ENCODE measurements at regions not wholly inside any gene's neighbourhood (a gene's known extent, or its start where the extent isn't known, plus 50 kb on each side); places are given as distances from the start of the nearest gene placed in this dataset.

DNA sequence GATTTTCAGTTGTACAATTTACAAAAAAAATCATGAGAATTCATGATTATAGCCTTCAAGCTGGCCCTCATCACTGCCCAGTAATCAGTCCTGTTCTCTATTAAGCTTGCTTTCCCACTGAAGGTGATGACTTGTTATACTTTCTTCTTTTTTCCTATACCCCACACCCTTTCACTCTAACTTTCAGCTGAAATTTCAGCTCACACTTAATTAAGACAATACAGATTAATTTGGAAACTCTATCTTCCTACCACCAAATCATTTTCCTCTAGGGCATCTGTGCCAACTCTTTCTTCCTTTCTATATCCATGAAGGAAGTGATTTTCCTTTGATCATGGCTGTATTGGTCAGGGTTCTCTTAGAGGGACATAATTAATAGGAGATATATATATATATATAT is 449.9 kb downstream of the CD109 start:
- no peak for DNase-seq

- no peak for DNase-seq
These were observed 441.9 kb downstream of the CD109 start for GRCh38 chr6:74137911-74138310.

GRCh38 chr6:74134327-74134726 is 438.3 kb downstream of the CD109 start:
- no peak for DNase-seq

DNA sequence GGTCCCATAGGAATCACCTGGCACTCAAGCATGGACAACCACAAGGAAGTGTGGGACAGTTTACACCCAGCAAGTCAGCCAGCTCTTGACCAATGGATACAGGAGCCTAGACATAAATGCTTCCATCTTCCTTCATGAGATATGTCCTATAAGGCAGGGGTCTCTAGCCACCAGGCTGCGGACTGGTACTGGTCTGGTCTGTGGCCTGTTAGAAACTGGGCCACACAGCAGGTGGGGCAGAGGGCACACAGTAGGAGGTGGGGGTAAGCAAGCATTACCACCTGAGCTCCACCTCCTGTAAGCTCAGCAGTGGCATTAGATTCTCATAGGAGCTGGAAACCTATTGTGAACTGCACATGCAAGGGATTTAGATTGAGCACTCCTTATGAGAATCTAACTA is 437.1 kb downstream of the CD109 start:
- DNase-seq: no peak

GRCh38 chr6:74130641-74131040 is 434.6 kb downstream of the CD109 start:
- no peak for DNase-seq

DNA sequence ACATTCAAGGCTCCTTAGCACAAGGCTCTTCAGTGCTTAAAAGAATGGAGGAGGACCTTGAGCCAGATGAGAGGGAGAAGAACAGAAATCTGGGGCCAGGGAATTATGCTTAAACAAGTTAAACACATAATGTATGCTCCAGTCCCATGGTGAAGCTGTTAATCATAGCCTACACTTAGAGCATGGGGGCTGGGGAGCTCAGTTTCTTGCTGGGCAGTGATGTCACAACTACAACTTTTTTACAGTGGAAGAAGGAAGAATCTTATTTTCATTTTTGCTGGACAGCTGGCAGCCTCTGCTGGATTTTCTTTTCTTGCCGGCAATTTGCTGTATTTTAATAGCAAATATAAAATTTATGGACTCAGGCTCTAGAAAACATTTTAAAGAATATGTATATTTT is 432.5 kb downstream of the CD109 start:
- DNase-seq: peak; percentile 51

DNA sequence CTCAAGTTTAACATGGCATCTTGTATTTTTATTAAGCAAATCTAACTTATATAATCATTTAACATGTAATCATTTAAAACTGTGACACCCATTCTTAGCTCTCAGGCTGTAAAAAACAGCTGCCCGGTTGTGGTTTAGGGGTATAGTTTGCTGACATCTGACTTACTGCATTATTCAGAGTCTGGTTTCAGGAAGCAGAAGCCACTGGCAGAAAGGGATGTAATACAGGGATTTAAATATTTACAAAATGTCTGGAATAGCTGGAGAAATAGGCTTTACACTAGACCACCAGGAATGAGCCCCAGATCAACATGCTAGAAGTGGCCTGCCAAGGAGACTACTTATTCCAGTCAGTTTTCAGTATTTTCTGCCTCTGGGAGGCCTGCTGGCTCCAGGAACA is 421.1 kb downstream of the CD109 start:
- no peak for DNase-seq

DNA sequence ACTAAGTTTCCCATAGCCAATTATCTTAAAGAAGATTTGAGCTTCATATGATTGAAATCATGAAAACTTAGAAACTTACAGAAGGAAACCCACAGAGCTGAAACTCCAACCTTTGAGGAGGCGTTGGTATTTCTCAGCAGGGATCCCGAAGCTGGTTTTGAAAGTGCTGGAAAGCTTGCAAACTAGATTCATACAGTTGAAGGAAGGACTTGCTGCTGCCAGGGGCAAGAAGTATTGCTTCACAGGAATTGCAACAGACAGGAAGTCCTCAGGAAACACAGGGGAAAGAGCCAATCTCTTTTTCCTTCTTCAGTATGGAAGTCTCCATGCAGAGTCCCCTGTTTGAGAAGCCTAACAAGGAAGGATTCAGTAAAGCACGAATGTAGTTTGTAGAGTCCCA is 419.7 kb downstream of the CD109 start:
- DNase-seq: no peak

DNA sequence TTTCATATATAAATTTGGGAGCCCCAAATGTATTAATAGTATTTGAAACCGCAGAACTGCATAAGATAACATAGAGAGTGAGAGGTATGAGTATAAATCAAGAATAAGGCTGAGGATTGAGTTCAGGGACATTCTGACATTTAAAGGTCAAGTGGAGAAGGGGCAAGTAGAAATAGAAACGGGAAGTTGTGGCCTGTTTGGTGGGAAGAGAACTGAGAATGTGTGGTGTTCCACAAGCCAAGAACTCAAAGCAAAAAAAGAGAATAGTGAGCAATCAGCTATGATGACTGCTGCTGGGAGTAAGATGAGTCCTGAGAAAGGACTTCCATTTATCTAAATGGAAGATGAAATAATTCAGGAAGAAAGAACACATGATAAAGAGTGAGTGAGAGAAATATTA is 418.4 kb downstream of the CD109 start:
- no peak for DNase-seq

DNA sequence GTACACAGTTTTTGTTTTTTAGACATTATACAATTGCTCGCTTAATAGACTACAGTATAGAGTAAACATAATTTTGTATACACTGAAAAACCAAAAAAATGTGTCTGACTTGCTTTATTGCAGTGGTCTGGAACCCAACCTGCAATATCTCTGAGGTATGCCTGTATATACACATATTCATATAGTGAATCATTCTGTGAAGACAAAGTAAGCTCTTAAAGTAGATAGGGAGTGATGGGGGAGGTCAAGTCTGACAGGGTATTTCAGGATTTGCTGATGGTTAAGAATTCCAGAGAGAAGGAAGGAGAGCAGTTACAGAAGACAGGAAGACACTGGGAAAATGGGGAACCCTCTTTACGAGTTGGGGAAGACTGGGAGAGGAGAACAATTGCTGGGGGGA is 417.9 kb downstream of the CD109 start:
- DNase-seq: no peak

DNA sequence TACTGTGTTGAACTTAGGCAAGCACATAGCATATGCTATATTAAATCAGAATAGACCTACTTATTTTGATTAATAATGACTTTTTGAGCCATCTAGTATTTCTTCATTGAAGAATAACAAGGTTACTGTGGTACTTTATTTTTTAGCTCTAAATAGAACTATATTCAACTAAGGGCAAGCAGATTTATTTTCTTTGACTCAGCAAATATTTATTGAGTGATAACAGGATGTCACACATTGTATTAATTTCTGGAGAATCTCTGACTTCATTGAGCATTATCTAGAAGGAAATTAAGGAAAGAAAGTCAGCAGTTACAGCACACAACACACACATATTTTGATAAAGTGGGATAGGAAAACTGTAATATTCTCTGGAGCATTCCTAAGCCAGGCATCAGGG is 407.4 kb downstream of the CD109 start:
- DNase-seq: no peak

GRCh38 chr6:74100719-74101287 is 404.8 kb downstream of the CD109 start:
- DNase-seq: no peak

DNA sequence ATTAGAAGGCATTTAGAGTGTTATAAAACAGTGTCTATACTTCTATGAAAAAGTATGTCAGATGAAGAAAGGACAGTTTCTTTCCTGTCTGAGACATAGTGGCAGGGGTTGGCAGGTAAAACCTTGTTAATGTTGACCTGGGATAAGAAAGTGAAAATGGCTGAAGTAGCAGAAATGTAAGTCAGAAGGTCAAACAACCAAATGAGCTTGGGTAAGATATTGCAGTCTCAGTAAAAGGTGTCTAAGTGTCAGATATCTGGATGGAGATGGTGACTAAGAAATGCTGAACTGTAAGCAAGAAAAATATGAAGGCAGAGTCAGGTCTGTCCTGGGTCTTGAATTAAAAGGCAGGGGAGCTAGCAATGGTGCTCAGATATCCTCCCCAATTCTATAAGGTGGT is 400.3 kb downstream of the CD109 start:
- DNase-seq: no peak

DNA sequence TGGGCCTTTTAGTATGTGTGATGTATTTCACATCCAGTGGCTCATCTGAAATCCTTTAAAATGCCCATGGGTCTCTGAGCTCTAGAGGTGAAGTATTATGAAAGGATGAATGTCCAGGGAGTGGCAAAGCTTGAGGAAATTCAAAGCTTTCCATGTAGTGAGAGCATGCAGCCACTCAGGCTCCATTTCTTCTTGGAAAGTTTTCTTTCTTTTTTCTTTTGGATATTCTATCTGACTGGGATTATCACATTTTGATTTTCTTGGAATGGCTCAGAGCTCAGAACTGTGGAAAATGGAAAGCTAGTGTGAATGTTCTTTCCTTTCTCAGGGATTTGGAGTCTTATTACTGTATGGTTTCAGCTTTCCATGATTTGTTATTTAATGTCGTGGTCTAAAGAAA is 397.4 kb downstream of the CD109 start:
- no peak for DNase-seq

GRCh38 chr6:74091794-74092157 is 395.8 kb downstream of the CD109 start:
- DNase-seq: no peak

GRCh38 chr6:74091136-74091793 is 395.3 kb downstream of the CD109 start:
- DNase-seq: peak; percentile 68

GRCh38 chr6:74087899-74088298 is 391.9 kb downstream of the CD109 start:
- DNase-seq: no peak

DNA sequence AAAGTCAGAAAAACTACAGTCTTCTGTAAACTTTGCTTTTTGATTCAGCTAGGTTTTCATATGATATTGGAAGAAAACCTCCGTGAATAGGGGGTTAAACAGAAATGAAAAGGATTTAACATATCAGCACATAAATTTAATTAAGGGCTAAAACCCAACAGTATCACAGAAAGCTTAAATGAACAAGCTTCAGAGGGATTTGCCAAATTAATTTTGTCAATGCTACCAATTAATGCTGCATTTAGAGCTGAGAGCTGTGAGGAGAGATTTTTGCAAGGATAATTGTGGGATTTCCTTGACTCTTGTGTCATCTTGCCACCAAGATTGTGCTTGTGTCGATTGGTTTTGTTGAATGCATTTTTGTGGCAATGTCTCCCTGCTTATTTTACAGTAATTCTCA is 379.9 kb downstream of the CD109 start:
- DNase-seq: no peak

GRCh38 chr6:74075323-74075722 is 379.3 kb downstream of the CD109 start:
- peak; percentile 80 for DNase-seq

DNA sequence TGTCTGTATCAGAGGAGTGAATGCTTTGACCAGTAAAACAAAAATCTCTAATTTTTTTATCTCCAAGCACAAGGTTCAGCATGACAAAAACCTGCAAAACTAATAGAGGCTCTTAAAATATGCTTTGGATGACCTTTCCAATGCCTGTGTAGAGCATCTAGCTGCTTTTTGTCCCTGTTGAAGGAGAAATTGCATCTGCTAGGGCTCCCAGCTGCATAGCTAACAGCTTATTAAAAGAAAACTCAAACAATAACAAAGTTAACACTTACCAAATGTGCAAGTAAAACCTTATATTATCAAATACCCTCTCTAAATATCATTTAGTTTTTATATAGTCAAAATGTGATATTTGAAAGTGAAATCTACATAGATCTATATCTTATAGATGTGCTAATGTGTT is 378.6 kb downstream of the CD109 start:
- no peak for DNase-seq

GRCh38 chr6:74073999-74074398 is 378.0 kb downstream of the CD109 start:
- DNase-seq: peak; percentile 48

DNA sequence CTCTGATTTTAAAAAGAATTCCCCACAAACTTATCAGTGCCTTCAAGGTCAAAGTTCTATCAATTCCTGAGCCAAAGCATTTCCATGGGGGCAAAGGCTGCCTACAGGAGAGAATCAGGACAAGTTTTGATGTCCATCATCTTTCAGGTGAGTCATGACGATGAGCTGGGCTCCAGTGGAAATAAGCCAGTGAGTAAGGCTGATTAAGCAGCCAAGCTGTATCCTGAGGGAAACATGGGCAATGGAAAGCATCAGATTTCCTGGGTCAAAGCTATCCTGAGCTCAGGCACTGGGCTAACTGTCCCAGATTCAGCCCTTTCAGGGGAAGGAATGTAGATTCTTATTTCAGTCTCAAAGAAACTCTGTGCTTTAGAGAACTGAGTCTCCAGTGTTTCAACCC is 377.4 kb downstream of the CD109 start:
- no peak for DNase-seq

DNA sequence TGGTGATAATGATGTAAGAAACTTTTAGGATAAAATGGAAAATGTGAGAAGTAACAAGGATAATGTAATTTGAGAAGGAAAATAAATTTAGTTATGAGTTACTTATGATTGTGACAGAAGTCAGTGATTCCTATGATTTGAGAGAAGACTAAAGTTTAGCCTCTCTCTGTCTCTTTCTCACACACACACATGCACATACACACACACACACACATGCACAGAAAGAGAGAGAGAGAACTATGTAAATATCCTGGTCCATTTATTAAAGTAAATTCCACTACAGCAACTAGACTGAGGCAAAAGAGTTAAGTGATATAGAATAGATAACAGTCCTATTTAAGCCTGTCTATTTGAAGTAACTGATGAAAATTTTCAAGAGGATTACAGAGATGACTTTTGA is 375.2 kb downstream of the CD109 start:
- no peak for DNase-seq

DNA sequence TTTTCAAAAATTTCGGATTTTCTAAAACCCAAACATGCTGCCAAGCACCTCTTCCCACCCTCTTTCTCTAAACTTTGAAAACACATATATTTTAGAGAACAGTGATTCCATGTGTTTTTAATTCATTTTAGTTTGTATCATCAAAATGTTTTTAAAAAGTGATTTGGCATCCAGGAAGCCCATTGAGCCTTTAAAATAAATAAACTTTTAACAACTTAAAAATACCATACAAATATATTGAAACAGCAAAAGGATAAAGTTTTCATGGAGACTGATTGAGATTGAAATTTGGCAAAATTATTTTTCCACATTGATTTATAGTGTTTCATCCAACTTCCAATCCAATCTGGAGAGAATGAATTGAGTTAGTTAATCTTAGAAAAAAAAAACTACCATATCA is 374.7 kb downstream of the CD109 start:
- DNase-seq: no peak

GRCh38 chr6:74070091-74070490 is 374.1 kb downstream of the CD109 start:
- DNase-seq: no peak
